Body of pancreas (tissue), 4 donors: ENCODE measurements at regions not wholly inside any gene's neighbourhood (a gene's known extent, or its start where the extent isn't known, plus 50 kb on each side); places are given as distances from the start of the nearest gene placed in this dataset.

Experiments
- POLR2A ChIP-seq, 3 donors: fragments of 450-650 bp; IDR thresholded peaks; one replicate each; pipeline ENCODE4 v1.6.1; 2016; ENCODE audit warnings: antibody characterized with exemption in 3 of 3, mild to moderate bottlenecking in 2 of 3
- TF ChIP-seq, protein P1 (sequence below), 7 experiments: fragments of 450-650 bp in 4 of 7; fragments of 200-600 bp in 3 of 7; sonication (generic) in 3 of 7; IDR thresholded peaks; one replicate each; pipeline ENCODE4 v1.5.1; 2016 to 2019; ENCODE audit warnings: antibody characterized with exemption in 7 of 7

DNA sequence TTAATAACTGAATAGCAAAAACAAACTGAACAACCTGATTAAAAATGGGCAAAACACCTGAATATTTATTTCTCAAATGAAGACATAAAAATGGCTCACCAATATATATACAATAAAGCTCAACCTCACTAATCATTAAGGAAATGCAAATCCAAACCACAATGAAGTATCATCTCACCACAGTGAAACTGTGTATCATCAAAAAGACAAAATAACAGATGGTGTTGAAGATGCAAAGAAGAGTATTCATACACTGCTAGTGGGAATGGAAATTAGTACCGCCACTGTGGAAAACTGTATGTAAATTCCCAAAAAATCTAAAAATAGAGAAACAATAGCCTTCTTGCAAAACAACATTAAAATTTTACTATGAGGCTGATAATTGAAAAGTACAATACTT, 1660.1 kb upstream of the B3GALT2 start:
- TF ChIP-seq, protein P1, sequence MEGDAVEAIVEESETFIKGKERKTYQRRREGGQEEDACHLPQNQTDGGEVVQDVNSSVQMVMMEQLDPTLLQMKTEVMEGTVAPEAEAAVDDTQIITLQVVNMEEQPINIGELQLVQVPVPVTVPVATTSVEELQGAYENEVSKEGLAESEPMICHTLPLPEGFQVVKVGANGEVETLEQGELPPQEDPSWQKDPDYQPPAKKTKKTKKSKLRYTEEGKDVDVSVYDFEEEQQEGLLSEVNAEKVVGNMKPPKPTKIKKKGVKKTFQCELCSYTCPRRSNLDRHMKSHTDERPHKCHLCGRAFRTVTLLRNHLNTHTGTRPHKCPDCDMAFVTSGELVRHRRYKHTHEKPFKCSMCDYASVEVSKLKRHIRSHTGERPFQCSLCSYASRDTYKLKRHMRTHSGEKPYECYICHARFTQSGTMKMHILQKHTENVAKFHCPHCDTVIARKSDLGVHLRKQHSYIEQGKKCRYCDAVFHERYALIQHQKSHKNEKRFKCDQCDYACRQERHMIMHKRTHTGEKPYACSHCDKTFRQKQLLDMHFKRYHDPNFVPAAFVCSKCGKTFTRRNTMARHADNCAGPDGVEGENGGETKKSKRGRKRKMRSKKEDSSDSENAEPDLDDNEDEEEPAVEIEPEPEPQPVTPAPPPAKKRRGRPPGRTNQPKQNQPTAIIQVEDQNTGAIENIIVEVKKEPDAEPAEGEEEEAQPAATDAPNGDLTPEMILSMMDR (IDR thresholded peaks at IDR 0.05): no peak
- TF ChIP-seq POLR2A (IDR thresholded peaks at IDR 0.05): no peak
